Upper lobe of left lung (tissue), 6 donors: ENCODE measurements at regions not wholly inside any gene's neighbourhood (a gene's known extent, or its start where the extent isn't known, plus 50 kb on each side); places are given as distances from the start of the nearest gene placed in this dataset.

Experiments
- ATAC-seq, 2 donors: fragments of 200-7000 bp; cut with Tn5 transposase; one replicate each; pipeline ENCODE4 v1.9.1; 2022; ENCODE audit warnings: mild to moderate bottlenecking in 2 of 2, moderate library complexity in 2 of 2; ENCODE audit not compliant: low FRiP score in 2 of 2
- DNase-seq, 2 donors: peaks; one replicate each; pipeline ENCODE4 v3.0.0-alpha.2; 2019 to 2020
- H3K27ac ChIP-seq, 4 donors: fragments of 200-600 bp; sonication (generic); one replicate each; pipeline ENCODE4 v1.5.1; 2016 to 2019
- H3K27me3 ChIP-seq, 4 donors: fragments of 200-600 bp; sonication (generic); one replicate each; pipeline ENCODE4 v1.5.1; 2017 to 2019
- H3K36me3 ChIP-seq, 4 donors: fragments of 200-600 bp; sonication (generic); one replicate each; pipeline ENCODE4 v1.5.1; 2016 to 2019
- H3K4me1 ChIP-seq, 4 donors: fragments of 200-600 bp; sonication (generic); one replicate each; pipeline ENCODE4 v1.5.1; 2018 to 2019
- H3K4me3 ChIP-seq, 4 donors: fragments of 200-600 bp; sonication (generic); one replicate each; pipeline ENCODE4 v1.5.1; 2017 to 2019; ENCODE audit warnings: mild to moderate bottlenecking in 2 of 4, moderate library complexity in 1 of 4
- H3K9me3 ChIP-seq, 4 donors: fragments of 200-600 bp; sonication (generic); one replicate each; pipeline ENCODE4 v1.5.1; 2018 to 2019
- CTCF ChIP-seq, 6 experiments: fragments of 450-650 bp in 4 of 6; fragments of 200-600 bp in 2 of 6; sonication (generic) in 2 of 6; IDR thresholded peaks; one replicate each; pipeline ENCODE4 v1.5.1; 2016 to 2019; ENCODE audit warnings: antibody characterized with exemption in 6 of 6
- EP300 ChIP-seq, 4 donors: sonication (generic); formaldehyde crosslinking; IDR thresholded peaks; one replicate each; pipeline ENCODE4 v1.5.1; 2017; ENCODE audit warnings: antibody characterized with exemption in 4 of 4, control low read depth in 2 of 4
- POLR2A ChIP-seq, 4 donors: fragments of 450-650 bp; IDR thresholded peaks; one replicate each; pipeline ENCODE4 v1.5.1; 2016 to 2017; ENCODE audit warnings: antibody characterized with exemption in 4 of 4, mild to moderate bottlenecking in 2 of 4
- POLR2AphosphoS5 ChIP-seq, 2 donors: sonication (generic); formaldehyde crosslinking; IDR thresholded peaks; one replicate each; pipeline ENCODE4 v1.5.1; 2017; ENCODE audit warnings: antibody characterized with exemption in 2 of 2
- WGBS, 2 donors: methylation state at CpG; one replicate each; pipeline ENCODE4 v1.1.5; 2017 to 2018; 5-methylcytosine and 5-hydroxymethylcytosine counted together
- donor health status: DM: no; HTN: no; CAD: no; lungs with moderate emphysema.
- donor health status: DM: no; HTN: yes; CAD: no; lungs with severe emphysema.

DNA sequence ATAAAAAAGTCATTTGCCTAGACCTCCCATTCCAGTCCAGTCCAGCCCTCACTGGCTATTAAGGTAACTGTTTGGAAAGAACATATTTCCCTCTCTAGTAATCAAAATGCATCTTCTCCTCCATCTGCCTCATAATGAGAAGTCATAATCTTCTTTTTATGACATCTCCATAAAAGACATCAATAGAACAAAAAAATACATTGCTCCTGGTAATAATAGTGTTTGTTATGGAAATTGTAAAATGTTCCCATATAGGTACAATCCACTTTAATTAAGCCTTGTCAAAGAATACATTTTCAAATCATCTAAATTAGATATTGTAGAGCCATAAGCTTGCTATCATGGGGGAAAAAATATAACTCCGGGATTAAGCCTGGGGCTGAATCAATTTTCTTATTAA is 461.6 kb downstream of the LRATD1 start:
- WGBS, 2 donors = 95 to 96% methylated on average over 1 of the region's 1 CpG
- Histone ChIP-seq H3K9me3 (no peaks in the 10 kb centered on the region), H3K27me3 (no peaks in the 10 kb centered on the region), H3K4me3 (no peak overlapping the region), H3K4me1 (no peaks in the 10 kb centered on the region), H3K36me3 (no peaks in the 10 kb centered on the region), H3K27ac (no peak overlapping the region)
- TF ChIP-seq POLR2A (IDR thresholded peaks at IDR 0.05) = no peak
- no peak for TF ChIP-seq CTCF (IDR thresholded peaks at IDR 0.05)
- TF ChIP-seq POLR2AphosphoS5 (IDR thresholded peaks at IDR 0.05) = no peak
- no peak for TF ChIP-seq EP300 (IDR thresholded peaks at IDR 0.05)
- ATAC-seq (no peak), DNase-seq (no peak)

DNA sequence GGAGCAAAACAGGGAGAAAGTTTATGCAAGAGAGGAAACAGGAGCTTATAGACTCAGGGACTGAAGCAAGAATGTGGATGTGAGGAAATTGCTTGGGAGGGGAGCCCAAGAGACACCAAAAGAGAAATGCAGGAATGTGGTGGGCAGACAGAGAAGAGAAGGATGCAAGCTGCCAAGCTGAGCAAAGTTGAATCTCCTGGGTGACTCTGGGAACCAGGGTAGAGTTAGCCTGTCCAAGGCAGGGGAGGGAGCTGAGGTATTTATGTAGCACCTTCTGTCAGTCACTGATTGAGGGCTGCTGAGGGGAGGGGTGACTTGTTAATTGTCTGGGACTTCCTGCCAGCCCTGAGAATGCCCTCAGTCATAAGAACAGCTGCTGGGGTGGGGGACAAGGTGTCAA is 464.3 kb downstream of the NBAS start:
- Histone ChIP-seq H3K36me3 (no peaks in the 10 kb centered on the region), H3K9me3 (no peaks in the 10 kb centered on the region), H3K4me1 (no peaks in the 10 kb centered on the region), H3K27me3 (no peaks in the 10 kb centered on the region), H3K27ac (no peak overlapping the region), H3K4me3 (no peak overlapping the region)
- DNase-seq (no peak), ATAC-seq (no peak)
- no peak for TF ChIP-seq CTCF (IDR thresholded peaks at IDR 0.05)
- TF ChIP-seq POLR2AphosphoS5 (IDR thresholded peaks at IDR 0.05) = no peak
- no peak for TF ChIP-seq POLR2A (IDR thresholded peaks at IDR 0.05)
- TF ChIP-seq EP300 (IDR thresholded peaks at IDR 0.05) = no peak

GRCh38 chr2:15107137-15107536 is 454.0 kb downstream of the NBAS start:
- peak in 1 of 2 donors; percentile 53 for ATAC-seq
- WGBS, 2 donors = 70 to 75% methylated on average over 1 of the region's 1 CpG

DNA sequence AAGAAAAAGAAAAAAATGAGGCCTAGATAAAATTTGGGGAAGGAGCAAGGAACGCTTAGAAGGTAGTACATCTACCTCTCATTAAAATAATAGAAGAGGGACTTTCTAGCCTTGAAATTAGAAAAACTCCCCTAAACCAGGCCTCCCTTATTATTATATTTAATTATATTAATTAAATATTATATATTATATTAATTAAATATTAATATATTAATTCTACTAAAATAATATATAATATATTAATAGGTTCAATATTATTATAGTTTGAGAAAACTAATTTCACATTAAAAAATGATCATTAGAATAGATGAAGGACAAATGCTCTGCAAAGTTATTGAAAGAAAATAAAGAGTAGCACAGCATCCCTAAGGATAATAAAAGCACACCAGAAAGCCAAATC is 449.4 kb downstream of the NBAS start:
- no peak for TF ChIP-seq POLR2AphosphoS5 (IDR thresholded peaks at IDR 0.05)
- TF ChIP-seq POLR2A (IDR thresholded peaks at IDR 0.05) = no peak
- no peak for TF ChIP-seq EP300 (IDR thresholded peaks at IDR 0.05)
- TF ChIP-seq CTCF (IDR thresholded peaks at IDR 0.05) = no peak
- peaks cover 14 to 29% (median 20%) of the 10 kb centered on the region in 4 donors for H3K9me3 ChIP-seq
- H3K4me1 ChIP-seq = no peaks in the 10 kb centered on the region
- ATAC-seq = no peak
- no peak overlapping the region for H3K4me3 ChIP-seq
- no peaks in the 10 kb centered on the region for H3K27me3 ChIP-seq
- H3K27ac ChIP-seq = no peak overlapping the region
- 89 to 97% methylated on average over 1 of the region's 1 CpG for WGBS, 2 donors
- DNase-seq = no peak
- no peaks in the 10 kb centered on the region for H3K36me3 ChIP-seq

More at GRCh38 chr2:15107137-15107536, 454.0 kb downstream of the NBAS start:
- Histone ChIP-seq H3K36me3 (no peaks in the 10 kb centered on the region), H3K27me3 (no peaks in the 10 kb centered on the region), H3K9me3 (peaks cover 9 to 19% (median 10%) of the 10 kb centered on the region in 4 donors), H3K27ac (no peak overlapping the region), H3K4me1 (no peaks in the 10 kb centered on the region), H3K4me3 (no peak overlapping the region)
- DNase-seq = no peak
- TF ChIP-seq EP300 (IDR thresholded peaks at IDR 0.05) = no peak

DNA sequence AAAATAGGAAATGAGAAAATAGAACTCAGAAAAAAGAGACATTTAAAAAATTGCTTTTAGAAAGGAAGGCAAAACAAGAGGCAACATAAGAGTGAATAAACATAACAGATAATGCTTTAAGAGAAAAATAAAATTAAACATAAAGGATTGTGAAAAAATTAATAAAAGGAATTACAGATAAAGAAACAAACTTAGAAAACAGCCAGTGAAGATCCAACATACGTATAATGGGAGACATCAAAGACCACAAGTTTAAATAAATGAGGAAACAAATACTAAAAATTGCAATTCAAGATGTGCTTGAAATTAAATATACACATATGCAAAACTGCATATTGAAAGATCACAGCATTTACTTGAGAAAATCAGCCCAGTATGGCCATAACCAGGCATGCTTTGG is 448.9 kb downstream of the NBAS start:
- H3K27ac ChIP-seq = no peak overlapping the region
- ATAC-seq = no peak
- no peak for DNase-seq
- H3K9me3 ChIP-seq = peaks cover 14 to 29% (median 20%) of the 10 kb centered on the region in 4 donors
- TF ChIP-seq CTCF (IDR thresholded peaks at IDR 0.05) (no peak), POLR2A (IDR thresholded peaks at IDR 0.05) (no peak), EP300 (IDR thresholded peaks at IDR 0.05) (no peak), POLR2AphosphoS5 (IDR thresholded peaks at IDR 0.05) (no peak)
- H3K27me3 ChIP-seq = no peaks in the 10 kb centered on the region
- no peaks in the 10 kb centered on the region for H3K4me1 ChIP-seq
- 94 to 100% methylated on average over 1 of the region's 1 CpG for WGBS, 2 donors
- H3K4me3 ChIP-seq = no peak overlapping the region
- H3K36me3 ChIP-seq = no peaks in the 10 kb centered on the region
